A549 (cell line): ENCODE measurements at regions not wholly inside any gene's neighbourhood (a gene's known extent, or its start where the extent isn't known, plus 50 kb on each side); places are given as distances from the start of the nearest gene placed in this dataset.

ENCODE experiments used
- ATAC-seq, 2 experiments: fragments of 200-7000 bp in 1 of 2; fragments of >200 bp in 1 of 2; cut with Nextera tagmentation in 1 of 2; cut with Tn5 transposase in 1 of 2; 3 replicates each; pipeline versions ENCODE4 v1.8.0 to v1.9.1; 2018 to 2020; ENCODE audit warnings: mild to moderate bottlenecking in 1 of 2, moderate library complexity in 1 of 2
- CTCF ChIA-PET: fragments of 300-600 bp; sonication (Branson Sonifier 250); formaldehyde crosslinking; extraction: SDS; loops from one replicate; lab custom pipeline; 2021; ENCODE audit warnings: antibody characterized with exemption, inconsistent platforms; lab: Yijun Ruan, JAX
- POLR2A ChIA-PET: fragments of 350-600 bp; formaldehyde crosslinking; extraction: SDS; loops from one replicate; lab custom pipeline; 2021; ENCODE audit warnings: antibody characterized with exemption, inconsistent platforms; lab: Yijun Ruan, JAX
- DNase-seq, 2 experiments: peaks; one replicate each; pipeline versions ENCODE4 v3.0.0 to v3.0.0-alpha.2; 2011 to 2016; ENCODE audit warnings: low read depth in 1 of 2, low spot score in 1 of 2
- FAIRE-seq: peaks from 2 replicates; lab custom pipeline; 2011; peaks lifted over from hg19 to GRCh38; lab: Jason Lieb, UNC
- H3K27ac ChIP-seq, 2 experiments: fragments of >200 bp; sonication (Bioruptor Twin); formaldehyde crosslinking; 3 replicates each; pipeline ENCODE4 v1.5.1; 2016 to 2017
- H3K4me1 ChIP-seq: fragments of >200 bp; sonication (Bioruptor Twin); formaldehyde crosslinking; 3 replicates; pipeline ENCODE4 v1.6.1; 2016
- H3K4me2 ChIP-seq: fragments of >200 bp; sonication (Bioruptor Twin); formaldehyde crosslinking; 3 replicates; pipeline ENCODE4 v1.6.1; 2016
- H3K4me3 ChIP-seq: fragments of >200 bp; sonication (Bioruptor Twin); formaldehyde crosslinking; 3 replicates; pipeline ENCODE4 v1.5.1; 2016
- H3K9me3 ChIP-seq: fragments of >200 bp; sonication (Bioruptor Twin); formaldehyde crosslinking; 3 replicates; pipeline ENCODE4 v1.6.1; 2016
- BHLHE40 ChIP-seq: IDR thresholded peaks from 2 replicates; pipeline ENCODE4 v1.6.1; 2012; ENCODE audit warnings: low read depth, low read length, inconsistent platforms
- CBX2 ChIP-seq: fragments of 200-600 bp; sonication (generic); IDR thresholded peaks from 2 replicates; pipeline ENCODE4 v1.6.1; 2016; ENCODE audit warnings: low read depth, mild to moderate bottlenecking, borderline replicate concordance
- CBX8 ChIP-seq: fragments of 200-600 bp; sonication (generic); IDR thresholded peaks from 2 replicates; pipeline ENCODE4 v1.6.1; 2016
- CHD2 ChIP-seq: fragments of 150-350 bp; IDR thresholded peaks from 2 replicates; pipeline ENCODE4 v1.6.1; 2014; ENCODE audit warnings: low read length; ENCODE audit not compliant: partially characterized antibody
- CHD4 ChIP-seq: fragments of 200-600 bp; sonication (generic); IDR thresholded peaks from 2 replicates; pipeline ENCODE4 v1.6.1; 2016; ENCODE audit warnings: antibody characterized with exemption, mild to moderate bottlenecking, borderline replicate concordance
- EHMT2 ChIP-seq: fragments of 200-600 bp; sonication (generic); IDR thresholded peaks from 2 replicates; pipeline ENCODE4 v1.6.1; 2016; ENCODE audit warnings: antibody characterized with exemption, low read depth, mild to moderate bottlenecking, moderate library complexity
- EP300 ChIP-seq, 2 experiments: fragments of >200 bp; sonication (Bioruptor Twin); formaldehyde crosslinking; IDR thresholded peaks; 2 replicates in 1 of 2; 3 replicates in 1 of 2; pipeline ENCODE4 v1.6.1; 2016 to 2017
- ESRRA ChIP-seq: fragments of 150-350 bp; IDR thresholded peaks from 2 replicates; pipeline ENCODE4 v1.6.1; 2014; ENCODE audit warnings: mild to moderate bottlenecking, low read length, borderline replicate concordance
- FOSB ChIP-seq: fragments of 250-450 bp; sonication (Bioruptor Pico); IDR thresholded peaks from 2 replicates; pipeline ENCODE4 v1.5.0; 2020; ENCODE audit warnings: mild to moderate bottlenecking, moderate library complexity
- HDAC2 ChIP-seq: fragments of 200-600 bp; sonication (generic); IDR thresholded peaks from 2 replicates; pipeline ENCODE4 v1.6.1; 2016
- HES2 ChIP-seq: fragments of >200 bp; sonication (Bioruptor Twin); formaldehyde crosslinking; IDR thresholded peaks from 2 replicates; pipeline ENCODE4 v1.6.1; 2016
- HOXA7 ChIP-seq: fragments of 250-450 bp; sonication (Bioruptor Pico); IDR thresholded peaks from 2 replicates; pipeline ENCODE4 v1.5.0; 2020; ENCODE audit warnings: mild to moderate bottlenecking, moderate library complexity
- HOXB5 ChIP-seq: fragments of 250-450 bp; sonication (Bioruptor Pico); IDR thresholded peaks from 2 replicates; pipeline ENCODE4 v1.5.0; 2020; ENCODE audit warnings: mild to moderate bottlenecking, moderate library complexity
- JUN ChIP-seq, 2 experiments: fragments of >200 bp; sonication (Bioruptor Twin); formaldehyde crosslinking; IDR thresholded peaks; 2 replicates in 1 of 2; 3 replicates in 1 of 2; pipeline ENCODE4 v1.6.1; 2016 to 2017
- JUNB ChIP-seq: fragments of >200 bp; sonication (Bioruptor Twin); formaldehyde crosslinking; IDR thresholded peaks from 2 replicates; pipeline ENCODE4 v1.6.1; 2016
- MAFK ChIP-seq: fragments of 450-650 bp; IDR thresholded peaks from 2 replicates; pipeline ENCODE4 v1.6.1; 2014; ENCODE audit not compliant: partially characterized antibody
- NFE2L2 ChIP-seq: fragments of 150-350 bp; conservative IDR thresholded peaks from 2 replicates; pipeline ENCODE4 v1.6.1; 2014; ENCODE audit warnings: low read length
- NPAS2 ChIP-seq: fragments of 250-450 bp; sonication (Bioruptor Pico); IDR thresholded peaks from 2 replicates; pipeline ENCODE4 v1.8.0; 2022; ENCODE audit warnings: mild to moderate bottlenecking, moderate library complexity, borderline replicate concordance
- PBX3 ChIP-seq: IDR thresholded peaks from 2 replicates; pipeline ENCODE4 v1.6.1; 2012
- PHF8 ChIP-seq: fragments of 200-600 bp; sonication (generic); IDR thresholded peaks from 2 replicates; pipeline ENCODE4 v1.6.1; 2016; ENCODE audit warnings: low read depth, mild to moderate bottlenecking, antibody characterized with exemption, moderate library complexity, borderline replicate concordance
- POLR2A ChIP-seq: IDR thresholded peaks from 2 replicates; pipeline ENCODE4 v1.6.1; 2012; ENCODE audit warnings: mild to moderate bottlenecking, low read length
- RARB ChIP-seq: fragments of 250-450 bp; sonication (Bioruptor Pico); IDR thresholded peaks from 2 replicates; pipeline ENCODE4 v1.8.0; 2021; ENCODE audit warnings: mild to moderate bottlenecking, moderate library complexity
- RFX5 ChIP-seq: fragments of 450-650 bp; IDR thresholded peaks from 2 replicates; pipeline ENCODE4 v1.7.1; 2014; ENCODE audit warnings: antibody characterized with exemption, mild to moderate bottlenecking, moderate library complexity
- RNF2 ChIP-seq: fragments of 200-600 bp; sonication (generic); IDR thresholded peaks from 2 replicates; pipeline ENCODE4 v1.6.1; 2016; ENCODE audit warnings: low read depth, mild to moderate bottlenecking, antibody characterized with exemption, moderate library complexity, borderline replicate concordance
- ZFP36 ChIP-seq: fragments of 450-650 bp; IDR thresholded peaks from 2 replicates; pipeline ENCODE4 v1.6.1; 2014; ENCODE audit warnings: borderline replicate concordance; ENCODE audit not compliant: partially characterized antibody
- ZNF302 ChIP-seq: fragments of 250-450 bp; sonication (Bioruptor Pico); IDR thresholded peaks from 2 replicates; pipeline ENCODE4 v1.9.0; 2021; ENCODE audit warnings: inconsistent platforms, mild to moderate bottlenecking, moderate library complexity
- WGBS: methylation state at CpG from one replicate; pipeline ENCODE4 v1.1.6; 2017; ENCODE audit errors: missing lambda C conversion rate; 5-methylcytosine and 5-hydroxymethylcytosine counted together
- TF ChIP-seq, protein P1 (sequence below): fragments of 250-450 bp; sonication (Bioruptor Pico); IDR thresholded peaks from 2 replicates; pipeline ENCODE4 v1.5.0; 2020; ENCODE audit warnings: low read depth, mild to moderate bottlenecking, moderate library complexity
- TF ChIP-seq, protein P2 (sequence below): fragments of 450-650 bp; IDR thresholded peaks from 2 replicates; pipeline ENCODE4 v1.6.1; 2014; ENCODE audit warnings: antibody characterized with exemption
- TF ChIP-seq, protein P3 (sequence below): fragments of 200-600 bp; sonication (generic); IDR thresholded peaks from 2 replicates; pipeline ENCODE4 v1.6.1; 2016; ENCODE audit warnings: antibody characterized with exemption, mild to moderate bottlenecking, moderate library complexity
- TF ChIP-seq, protein P4 (sequence below): fragments of >200 bp; sonication (Bioruptor Twin); formaldehyde crosslinking; IDR thresholded peaks from 3 replicates; pipeline ENCODE4 v1.6.1; 2016

DNA sequence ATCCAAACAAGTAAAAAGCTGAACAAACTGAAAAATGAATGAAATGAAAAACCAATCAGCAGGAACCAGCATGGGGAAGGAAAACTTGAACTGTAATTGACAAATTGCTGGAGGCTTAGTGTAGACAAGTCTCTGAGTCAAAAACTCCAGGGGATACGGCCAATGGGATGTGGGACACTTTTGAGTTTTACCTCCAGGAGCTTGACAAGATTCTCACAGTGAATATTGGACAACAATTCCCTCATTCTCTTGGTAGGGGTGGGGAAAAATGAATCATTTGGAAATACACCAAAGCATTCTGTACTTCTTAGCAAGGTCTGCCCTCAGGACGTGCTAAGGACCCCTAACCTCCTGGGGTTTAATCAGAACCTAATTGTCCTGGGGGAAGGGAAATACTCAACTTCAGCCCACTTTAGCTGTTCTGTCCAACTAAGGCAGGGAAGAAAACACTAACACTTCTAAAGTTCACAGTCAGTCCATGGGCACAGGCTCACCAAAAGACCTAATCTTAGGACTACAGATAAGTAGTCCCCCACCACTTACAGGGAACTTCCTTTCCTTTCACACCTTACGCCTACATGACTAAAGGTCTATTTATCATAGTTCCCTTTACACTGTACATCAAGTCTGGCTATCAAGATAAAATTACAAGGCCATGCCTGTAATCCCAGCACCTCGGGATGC, 60.7 kb upstream of the CDC42BPA start:
- no peak for FAIRE-seq
- no peak for ATAC-seq
- H3K4me3 ChIP-seq = no peak overlapping the region
- no peak overlapping the region for H3K4me2 ChIP-seq
- ChIA-PET POLR2A (no interaction called here), CTCF (no interaction called here)
- no peaks in the 10 kb centered on the region for H3K4me1 ChIP-seq
- 81% methylated on average over 4 of the region's 4 CpGs for WGBS
- DNase-seq = no peak
- no peaks in the 10 kb centered on the region for H3K9me3 ChIP-seq
- TF ChIP-seq POLR2A (no peak), CHD2 (no peak), HDAC2 (no peak), ZFP36 (no peak), BHLHE40 (no peak), HOXA7 (no peak), ESRRA (no peak), FOSB (CRISPR knock-in tag) (no peak), MAFK (no peak), CHD4 (no peak), EP300 (IDR thresholded peaks at IDR 0.05) (no peak), EHMT2 (no peak)
- TF ChIP-seq, protein P1, sequence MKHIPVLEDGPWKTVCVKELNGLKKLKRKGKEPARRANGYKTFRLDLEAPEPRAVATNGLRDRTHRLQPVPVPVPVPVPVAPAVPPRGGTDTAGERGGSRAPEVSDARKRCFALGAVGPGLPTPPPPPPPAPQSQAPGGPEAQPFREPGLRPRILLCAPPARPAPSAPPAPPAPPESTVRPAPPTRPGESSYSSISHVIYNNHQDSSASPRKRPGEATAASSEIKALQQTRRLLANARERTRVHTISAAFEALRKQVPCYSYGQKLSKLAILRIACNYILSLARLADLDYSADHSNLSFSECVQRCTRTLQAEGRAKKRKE (CRISPR knock-in tag) = no peak
- TF ChIP-seq, protein P2, sequence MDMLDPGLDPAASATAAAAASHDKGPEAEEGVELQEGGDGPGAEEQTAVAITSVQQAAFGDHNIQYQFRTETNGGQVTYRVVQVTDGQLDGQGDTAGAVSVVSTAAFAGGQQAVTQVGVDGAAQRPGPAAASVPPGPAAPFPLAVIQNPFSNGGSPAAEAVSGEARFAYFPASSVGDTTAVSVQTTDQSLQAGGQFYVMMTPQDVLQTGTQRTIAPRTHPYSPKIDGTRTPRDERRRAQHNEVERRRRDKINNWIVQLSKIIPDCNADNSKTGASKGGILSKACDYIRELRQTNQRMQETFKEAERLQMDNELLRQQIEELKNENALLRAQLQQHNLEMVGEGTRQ = no peak
- TF ChIP-seq, protein P3, sequence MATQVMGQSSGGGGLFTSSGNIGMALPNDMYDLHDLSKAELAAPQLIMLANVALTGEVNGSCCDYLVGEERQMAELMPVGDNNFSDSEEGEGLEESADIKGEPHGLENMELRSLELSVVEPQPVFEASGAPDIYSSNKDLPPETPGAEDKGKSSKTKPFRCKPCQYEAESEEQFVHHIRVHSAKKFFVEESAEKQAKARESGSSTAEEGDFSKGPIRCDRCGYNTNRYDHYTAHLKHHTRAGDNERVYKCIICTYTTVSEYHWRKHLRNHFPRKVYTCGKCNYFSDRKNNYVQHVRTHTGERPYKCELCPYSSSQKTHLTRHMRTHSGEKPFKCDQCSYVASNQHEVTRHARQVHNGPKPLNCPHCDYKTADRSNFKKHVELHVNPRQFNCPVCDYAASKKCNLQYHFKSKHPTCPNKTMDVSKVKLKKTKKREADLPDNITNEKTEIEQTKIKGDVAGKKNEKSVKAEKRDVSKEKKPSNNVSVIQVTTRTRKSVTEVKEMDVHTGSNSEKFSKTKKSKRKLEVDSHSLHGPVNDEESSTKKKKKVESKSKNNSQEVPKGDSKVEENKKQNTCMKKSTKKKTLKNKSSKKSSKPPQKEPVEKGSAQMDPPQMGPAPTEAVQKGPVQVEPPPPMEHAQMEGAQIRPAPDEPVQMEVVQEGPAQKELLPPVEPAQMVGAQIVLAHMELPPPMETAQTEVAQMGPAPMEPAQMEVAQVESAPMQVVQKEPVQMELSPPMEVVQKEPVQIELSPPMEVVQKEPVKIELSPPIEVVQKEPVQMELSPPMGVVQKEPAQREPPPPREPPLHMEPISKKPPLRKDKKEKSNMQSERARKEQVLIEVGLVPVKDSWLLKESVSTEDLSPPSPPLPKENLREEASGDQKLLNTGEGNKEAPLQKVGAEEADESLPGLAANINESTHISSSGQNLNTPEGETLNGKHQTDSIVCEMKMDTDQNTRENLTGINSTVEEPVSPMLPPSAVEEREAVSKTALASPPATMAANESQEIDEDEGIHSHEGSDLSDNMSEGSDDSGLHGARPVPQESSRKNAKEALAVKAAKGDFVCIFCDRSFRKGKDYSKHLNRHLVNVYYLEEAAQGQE = no peak
- TF ChIP-seq, protein P4, sequence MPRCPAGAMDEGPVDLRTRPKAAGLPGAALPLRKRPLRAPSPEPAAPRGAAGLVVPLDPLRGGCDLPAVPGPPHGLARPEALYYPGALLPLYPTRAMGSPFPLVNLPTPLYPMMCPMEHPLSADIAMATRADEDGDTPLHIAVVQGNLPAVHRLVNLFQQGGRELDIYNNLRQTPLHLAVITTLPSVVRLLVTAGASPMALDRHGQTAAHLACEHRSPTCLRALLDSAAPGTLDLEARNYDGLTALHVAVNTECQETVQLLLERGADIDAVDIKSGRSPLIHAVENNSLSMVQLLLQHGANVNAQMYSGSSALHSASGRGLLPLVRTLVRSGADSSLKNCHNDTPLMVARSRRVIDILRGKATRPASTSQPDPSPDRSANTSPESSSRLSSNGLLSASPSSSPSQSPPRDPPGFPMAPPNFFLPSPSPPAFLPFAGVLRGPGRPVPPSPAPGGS = no peak
- no peak overlapping the region for H3K27ac ChIP-seq

DNA sequence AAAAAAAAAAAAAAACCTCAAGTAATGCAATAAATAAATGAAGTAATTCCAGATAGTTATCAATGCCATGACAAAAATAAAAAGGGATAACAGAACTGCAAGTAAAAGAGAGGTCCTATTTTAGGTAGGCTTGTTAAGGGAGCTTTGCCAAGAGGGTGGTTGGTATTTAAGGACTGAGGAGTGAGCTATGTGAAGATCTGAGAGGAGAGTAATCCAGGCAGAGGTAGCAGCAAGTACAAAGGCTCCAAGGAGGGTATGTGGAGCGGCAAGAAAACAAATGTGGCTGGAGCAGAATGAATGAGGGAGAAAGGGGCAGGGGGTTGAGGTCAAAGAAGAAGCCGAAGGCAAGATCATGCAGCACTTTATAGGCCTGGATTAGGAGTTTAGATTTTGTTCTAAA, 59.9 kb upstream of the CDC42BPA start:
- Histone ChIP-seq H3K4me1 (peaks cover 1% of the 10 kb centered on the region; the same call in 2 of the 3 replicates), H3K4me2 (no peak overlapping the region), H3K4me3 (no peak overlapping the region), H3K9me3 (no peaks in the 10 kb centered on the region), H3K27ac (no peak overlapping the region)
- ATAC-seq (no peak), FAIRE-seq (no peak), DNase-seq (no peak)
- CTCF ChIA-PET = no interaction called here
- POLR2A ChIA-PET = interaction anchor here (0.7 kb wide), 1 partner anchor 53 kb away, joined by 8 read pairs; no protein-coding TSS in a partner anchor
- WGBS = 91% methylated on average over 2 of the region's 2 CpGs
- TF ChIP-seq RFX5 (no peak), CBX8 (no peak), ZNF302 (CRISPR knock-in tag) (no peak), HOXB5 (CRISPR knock-in tag) (no peak), NFE2L2 (no peak), CBX2 (no peak), JUN (IDR thresholded peaks at IDR 0.05) (no peak), RARB (no peak), HES2 (no peak), PHF8 (no peak), CHD4 (no peak), NPAS2 (CRISPR knock-in tag) (no peak), PBX3 (no peak), JUNB (no peak), EHMT2 (no peak), RNF2 (no peak)
